Left cardiac atrium (tissue), 4 donors: ENCODE measurements at regions not wholly inside any gene's neighbourhood (a gene's known extent, or its start where the extent isn't known, plus 50 kb on each side); places are given as distances from the start of the nearest gene placed in this dataset.
A peak's percentile ranks its signal among the peaks of the same experiment; 100 is the strongest.
"Not testable (repeated sequence)": the region's sequence is repeated elsewhere in the genome, so short reads cannot be mapped to it uniquely, and the experiment has no call there.

Experiments
- ATAC-seq, 2 donors: fragments of 200-7000 bp; cut with Tn5 transposase; one replicate each; pipeline ENCODE4 v1.9.1; 2020; ENCODE audit warnings: mild to moderate bottlenecking in 2 of 2, moderate library complexity in 2 of 2
- DNase-seq: peaks from one replicate; pipeline ENCODE4 v3.0.0-alpha.2; 2020
- intact Hi-C, 2 donors: fragments of 100-400 bp; cut with DNase I; formaldehyde crosslinking; loops; one replicate each; pipeline versions ENCODE4 v1.14.1 to v1.15.1; 2022 to 2023
- donor health status: DM: no; HTN: yes; CAD: no.
- donor health status: DM: no; HTN: yes; CAD: no; lungs with severe emphysema.
- donor health status: DM: yes; HTN: yes; CAD: no.
- donor health status: Dilated cardiomyopathy.

DNA sequence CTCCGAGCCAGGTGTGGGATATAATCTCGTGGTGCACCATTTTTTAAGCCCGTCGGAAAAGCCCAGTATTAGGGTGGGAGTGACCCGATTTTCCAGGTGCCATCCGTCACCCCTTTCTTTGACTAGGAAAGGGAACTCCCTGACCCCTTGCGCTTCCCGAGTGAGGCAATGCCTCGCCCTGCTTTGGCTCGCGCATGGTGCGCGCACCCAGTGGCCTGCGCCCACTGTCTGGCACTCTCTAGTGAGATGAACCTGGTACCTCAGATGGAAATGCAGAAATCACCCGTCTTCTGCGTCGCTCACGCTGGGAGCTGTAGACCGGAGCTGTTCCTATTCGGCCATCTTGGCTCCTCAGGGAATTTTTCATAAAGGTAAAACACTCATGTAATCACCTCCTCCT, 63.9 kb downstream of the RWDD3 start:
- intact Hi-C loops, DNase-seq, ATAC-seq: not testable (repeated sequence)

DNA sequence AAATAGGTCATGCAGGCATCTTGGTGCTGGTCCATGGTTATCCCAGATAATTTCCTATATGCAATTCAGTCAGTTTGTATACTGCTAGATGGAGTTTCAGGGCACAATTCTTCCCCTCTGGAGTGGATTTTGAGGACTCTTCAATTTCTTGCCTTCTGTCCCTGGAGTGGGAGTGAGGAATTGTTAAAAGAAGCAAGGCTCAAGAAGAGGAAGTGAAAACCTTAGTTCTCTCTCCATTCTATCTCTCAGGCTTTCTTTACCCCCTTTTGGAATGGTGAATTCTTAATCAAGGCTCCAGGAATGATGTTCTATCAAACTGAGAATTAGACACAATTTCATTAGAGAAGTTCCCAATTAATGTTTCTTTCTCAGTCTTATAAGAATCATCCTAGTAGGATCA, 67.1 kb downstream of the RWDD3 start:
- no peak for ATAC-seq
- intact Hi-C loops: loop anchor here in 1 of 2 donors (10.0 kb wide), 1 partner anchor 164 kb away; no protein-coding TSS in a partner anchor
- no peak for DNase-seq

DNA sequence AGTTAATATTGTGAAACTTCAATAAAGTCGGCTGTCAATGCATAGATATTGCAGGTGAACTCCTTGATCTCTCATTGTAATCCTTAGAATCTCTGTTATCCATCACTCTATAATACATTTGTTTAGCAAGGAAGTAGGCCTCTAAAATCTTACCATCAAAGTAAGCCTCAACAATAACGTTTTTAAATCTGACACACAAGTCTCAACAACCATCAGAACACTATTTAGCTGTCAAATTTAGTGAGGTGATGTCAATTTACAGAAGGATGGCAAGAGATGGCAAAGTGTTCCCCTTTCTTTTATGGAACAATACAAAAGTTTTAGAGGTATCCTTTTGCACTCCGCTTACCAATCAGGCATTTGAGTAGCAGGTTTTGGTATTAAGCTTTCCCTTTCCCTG, 67.6 kb downstream of the RWDD3 start:
- intact Hi-C loops: loop anchor here in 1 of 2 donors (10.0 kb wide), 1 partner anchor 163 kb away; no protein-coding TSS in a partner anchor
- DNase-seq (no peak), ATAC-seq (no peak)

DNA sequence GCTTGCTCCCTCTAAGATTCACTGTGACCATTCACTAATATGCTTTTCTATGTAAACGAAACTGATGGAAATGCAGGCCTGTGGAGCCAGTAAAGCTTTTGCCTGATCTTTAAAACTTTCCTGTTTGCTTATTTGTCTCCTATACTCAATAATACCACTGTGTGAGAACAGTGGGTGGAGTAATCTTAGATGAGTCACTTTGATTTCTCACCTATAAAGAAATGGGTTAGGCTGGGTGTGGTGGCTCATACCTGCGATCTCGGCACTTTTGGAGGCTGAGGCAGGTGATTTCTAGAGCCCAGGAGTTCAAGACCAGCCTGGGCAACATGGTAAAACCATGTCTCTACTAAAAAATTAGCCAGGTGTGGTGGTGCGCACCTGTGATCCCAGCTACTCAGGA, 70.8 kb downstream of the RWDD3 start:
- ATAC-seq (no peak), DNase-seq (no peak)
- intact Hi-C loops: loop anchor here (5.0 to 10.0 kb wide), 2 partner anchors 160 to 162 kb away; no protein-coding TSS in a partner anchor

DNA sequence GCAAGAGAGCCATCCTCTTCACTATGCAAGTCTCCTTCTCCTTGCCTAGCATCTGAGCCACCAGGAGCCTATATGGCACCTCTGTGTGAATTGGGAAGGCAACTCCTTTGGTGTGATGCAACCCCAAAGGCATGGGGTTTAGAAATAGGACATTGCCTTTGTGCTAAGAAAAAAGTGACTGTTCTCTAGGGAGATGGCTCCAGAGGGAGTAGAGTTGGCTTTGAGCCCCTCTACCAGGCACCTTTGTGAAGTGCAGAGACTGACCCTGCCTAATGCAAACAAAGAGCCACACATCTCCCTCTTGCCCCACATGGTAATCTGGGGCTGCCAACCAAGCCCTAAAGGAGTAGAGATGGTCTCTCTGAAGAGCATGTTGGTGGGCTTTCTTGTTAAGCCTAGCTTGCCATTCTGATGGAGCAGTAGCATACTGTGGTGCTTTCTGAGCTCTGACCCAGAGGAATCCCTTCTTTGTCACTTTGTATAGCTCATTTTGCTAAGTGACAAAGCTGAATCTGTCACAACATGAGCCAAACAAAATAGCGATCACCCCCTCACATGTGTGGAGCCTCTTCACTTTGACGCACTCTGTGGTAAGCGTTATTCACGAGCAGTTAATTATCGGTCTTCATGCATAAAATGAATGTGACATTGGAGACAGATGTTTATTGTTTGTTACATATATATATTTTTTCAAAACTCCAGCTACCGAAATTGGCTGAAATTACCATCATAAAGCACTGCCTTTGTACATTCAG, 74.4 kb downstream of the RWDD3 start:
- DNase-seq (no peak), ATAC-seq (no peak)
- intact Hi-C loops: loop anchor here (5.0 to 10.0 kb wide), 2 partner anchors 156 to 159 kb away; no protein-coding TSS in a partner anchor

DNA sequence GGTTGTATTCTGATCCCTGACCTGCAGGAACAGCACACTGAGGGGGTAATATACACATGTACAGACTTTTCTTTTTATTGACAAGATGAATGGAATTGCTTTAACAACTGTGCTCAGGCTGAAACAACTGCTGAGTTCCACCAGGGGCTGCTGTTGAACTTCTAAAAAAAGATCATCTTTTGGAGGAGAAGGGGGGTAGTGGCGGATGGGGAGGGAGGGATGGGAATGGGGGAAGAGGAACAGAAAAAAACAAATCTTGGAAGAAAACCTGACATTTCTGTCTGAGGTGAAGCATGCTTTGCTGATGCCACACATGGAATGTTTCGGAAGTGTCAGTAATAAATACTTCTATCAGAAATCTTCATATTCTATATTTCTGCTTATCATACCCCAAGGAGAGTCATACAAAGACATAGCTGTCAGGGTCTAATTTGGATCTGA, 75.0 kb downstream of the RWDD3 start:
- ATAC-seq (peak; percentile 57 to 63), DNase-seq (no peak)
- intact Hi-C loops: loop anchor here (5.0 to 10.0 kb wide), 2 partner anchors 156 to 158 kb away; no protein-coding TSS in a partner anchor

GRCh38 chr1:95311014-95311413, 77.0 kb downstream of the RWDD3 start:
- intact Hi-C loops: no loop called here
- ATAC-seq: no peak
- no peak for DNase-seq

DNA sequence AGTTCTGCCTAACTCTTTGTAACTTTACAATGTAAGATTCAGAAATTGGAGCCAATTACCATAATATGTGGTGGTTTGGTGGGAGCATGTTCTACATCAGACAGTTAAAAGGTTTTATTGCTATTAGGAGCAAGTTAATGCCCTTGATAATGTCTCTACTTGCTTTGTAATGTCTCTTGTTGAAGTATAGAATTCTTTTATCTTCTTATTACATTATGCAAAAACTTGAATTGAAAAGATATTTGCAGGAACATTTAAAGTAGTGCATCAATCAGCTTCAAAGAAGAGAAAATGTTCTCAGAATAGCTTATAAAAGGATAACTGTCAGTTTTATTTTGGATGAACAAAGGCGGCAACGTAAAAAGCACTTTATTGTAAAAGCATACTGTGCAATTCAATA, 77.8 kb downstream of the RWDD3 start:
- ATAC-seq (no peak), DNase-seq (no peak)
- intact Hi-C loops: no loop called here

- no peak for DNase-seq
- intact Hi-C loops: no loop called here
- ATAC-seq: no peak
These were observed 78.2 kb downstream of the RWDD3 start for GRCh38 chr1:95312181-95312580.

DNA sequence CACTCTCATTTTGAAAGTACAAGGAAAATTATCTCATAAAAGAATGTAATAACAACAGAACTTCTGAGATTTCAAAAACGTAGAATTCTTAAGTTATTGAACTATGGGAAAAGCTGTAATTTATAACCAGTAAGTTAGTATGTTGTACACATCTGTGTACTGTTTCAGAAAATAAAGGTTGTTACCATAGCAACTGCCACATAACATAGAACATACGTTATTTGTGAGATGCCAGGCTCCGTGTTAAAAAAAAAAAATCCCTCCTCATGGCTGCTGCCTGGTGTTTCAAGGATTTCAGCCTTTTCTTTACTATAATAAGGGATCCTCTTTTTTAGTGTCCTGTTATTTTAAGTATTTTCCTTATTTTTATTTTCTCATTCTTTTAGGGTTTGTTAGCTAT, 79.5 kb downstream of the RWDD3 start:
- ATAC-seq (no peak), DNase-seq (no peak)
- intact Hi-C loops: no loop called here

- ATAC-seq: no peak
- intact Hi-C loops: no loop called here
- no peak for DNase-seq
These were observed 87.5 kb downstream of the RWDD3 start for GRCh38 chr1:95321531-95321930.

- ATAC-seq (peak in 1 of 2 donors; percentile 46), DNase-seq (no peak)
- intact Hi-C loops: no loop called here
These were observed 89.1 kb downstream of the RWDD3 start for GRCh38 chr1:95323123-95323522.

- intact Hi-C loops: no loop called here
- ATAC-seq (no peak), DNase-seq (no peak)
These were observed 91.3 kb downstream of the RWDD3 start for GRCh38 chr1:95325349-95325748.

GRCh38 chr1:95326023-95326422, 92.0 kb downstream of the RWDD3 start:
- ATAC-seq: no peak
- intact Hi-C loops: no loop called here
- DNase-seq: no peak

GRCh38 chr1:95332754-95333153, 98.7 kb downstream of the RWDD3 start:
- intact Hi-C loops: no loop called here
- DNase-seq: no peak
- no peak for ATAC-seq

DNA sequence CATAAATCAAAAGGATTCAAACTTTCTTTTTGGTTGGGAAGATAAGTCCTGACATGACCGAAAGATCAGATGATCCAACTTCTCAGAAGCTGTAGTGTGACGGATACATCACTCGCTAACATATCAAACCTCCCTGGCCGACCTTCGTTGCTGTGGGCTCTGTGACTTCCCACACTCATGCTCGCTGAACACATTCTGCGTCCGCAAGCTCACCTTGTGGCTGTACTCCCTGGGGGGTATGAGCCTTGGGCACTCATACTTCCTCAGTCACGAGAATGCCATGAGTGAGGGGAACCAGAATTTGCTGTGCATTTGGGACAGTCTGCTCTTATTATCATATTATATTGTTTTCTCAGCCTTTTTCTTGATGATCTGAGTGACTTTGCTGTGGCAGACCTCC, 105.4 kb downstream of the RWDD3 start:
- DNase-seq: no peak
- ATAC-seq: no peak
- intact Hi-C loops: no loop called here

GRCh38 chr1:95340061-95340460, 106.1 kb downstream of the RWDD3 start:
- no peak for DNase-seq
- intact Hi-C loops: no loop called here
- peak; percentile 75 to 89 for ATAC-seq

- intact Hi-C loops: no loop called here
- DNase-seq (no peak), ATAC-seq (no peak)
These were observed 118.8 kb downstream of the RWDD3 start for GRCh38 chr1:95352767-95353166.

- intact Hi-C loops: no loop called here
- ATAC-seq: no peak
- DNase-seq: no peak
These were observed 119.2 kb downstream of the RWDD3 start for GRCh38 chr1:95353194-95353593.

DNA sequence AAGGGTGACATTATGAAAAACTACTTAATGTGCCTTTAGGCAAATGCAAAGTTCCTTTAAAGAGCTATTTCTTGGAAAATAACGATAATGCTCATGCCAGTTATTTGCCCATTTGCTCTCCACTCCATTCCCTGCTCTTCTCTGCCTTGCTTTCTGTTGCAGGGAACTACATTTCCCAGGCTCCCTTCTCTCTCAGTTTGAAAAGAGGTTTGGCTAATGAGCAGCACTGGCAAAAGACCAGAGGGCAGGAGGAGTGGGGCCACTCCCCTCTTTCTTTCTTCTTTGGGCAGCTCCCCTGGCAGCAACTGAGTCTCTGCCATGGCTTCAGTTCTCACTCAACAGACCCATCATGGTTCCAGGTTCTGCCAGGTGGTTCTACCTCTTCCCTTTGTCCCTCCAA, 130.5 kb downstream of the RWDD3 start:
- no peak for DNase-seq
- intact Hi-C loops: no loop called here
- no peak for ATAC-seq

- ATAC-seq: no peak
- intact Hi-C loops: no loop called here
- DNase-seq: no peak
These were observed 132.5 kb downstream of the RWDD3 start for GRCh38 chr1:95366498-95366897.
